NCI-H146 treated with DMSO at 0.1 percent for 48 hours (cell line): ENCODE measurements at regions not wholly inside any gene's neighbourhood (a gene's known extent, or its start where the extent isn't known, plus 50 kb on each side); places are given as distances from the start of the nearest gene placed in this dataset.
A peak's percentile ranks its signal among the peaks of the same experiment; 100 is the strongest.

Experiments
- DNase-seq: peaks from one replicate; lab custom pipeline; 2025; ENCODE audit not compliant: unreplicated experiment; lab: John Stamatoyannopoulos, UW

DNA sequence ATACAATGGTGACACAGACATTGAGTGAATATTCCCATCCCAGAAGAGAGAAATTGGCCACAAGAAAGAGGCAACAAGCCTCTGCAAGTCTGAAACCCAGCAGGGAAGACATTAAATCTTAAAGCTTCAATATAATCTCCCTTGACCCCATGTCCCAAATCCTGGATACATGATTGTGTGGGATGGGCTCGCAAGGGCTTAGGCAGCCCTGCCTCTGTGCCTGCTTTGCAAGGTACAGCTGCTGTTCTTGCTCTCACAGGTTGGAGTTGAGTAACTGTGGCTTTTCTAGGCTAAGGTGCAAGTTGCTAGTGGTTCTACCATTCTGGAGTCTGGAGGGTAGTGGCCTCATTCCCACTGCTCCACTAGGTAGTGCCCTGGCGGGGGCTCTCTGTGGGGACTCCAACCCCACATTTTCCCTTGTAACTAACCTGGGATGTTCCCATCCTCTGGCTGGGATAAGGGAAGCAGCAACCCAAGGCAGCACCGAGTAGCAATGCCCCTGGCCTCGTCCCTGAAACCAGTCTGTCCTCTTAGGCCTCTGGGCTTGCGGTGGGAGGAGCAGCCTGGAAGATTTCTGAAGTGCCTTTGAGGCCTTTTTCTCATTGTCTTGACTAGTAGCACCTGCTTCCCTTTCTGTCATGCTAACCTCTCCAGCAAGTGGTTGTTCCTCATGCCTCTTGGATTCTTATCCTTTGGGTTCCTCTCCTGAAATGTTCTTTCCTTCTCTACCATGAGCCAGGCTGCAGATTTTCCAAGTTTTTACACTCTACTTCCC, 90.0 kb downstream of the FAM174B start:
- no peak for DNase-seq

DNA sequence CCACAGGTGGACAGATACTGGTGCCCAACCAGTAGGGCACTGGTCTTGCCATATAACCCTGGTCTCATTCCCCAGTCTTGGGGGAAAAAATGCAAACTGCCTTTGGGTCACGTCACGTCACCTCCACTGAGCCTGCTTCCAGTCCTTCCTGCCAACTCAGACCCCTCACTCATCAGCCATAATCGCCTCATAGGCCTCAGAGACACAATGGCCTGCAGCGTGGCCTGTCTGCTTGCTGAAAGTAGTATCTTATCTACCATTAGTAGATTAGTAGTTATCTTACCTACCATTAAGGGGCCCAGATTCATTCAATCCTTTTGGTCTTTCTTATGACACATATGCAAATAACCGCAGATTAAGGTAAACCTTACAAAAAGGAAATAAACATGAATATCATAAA, 93.8 kb downstream of the FAM174B start:
- no peak for DNase-seq

- DNase-seq = no peak
Observed at GRCh38 chr15:92553317-92553716, 102.3 kb downstream of the FAM174B start.

GRCh38 chr15:92545996-92546395, 109.6 kb downstream of the FAM174B start:
- no peak for DNase-seq

DNA sequence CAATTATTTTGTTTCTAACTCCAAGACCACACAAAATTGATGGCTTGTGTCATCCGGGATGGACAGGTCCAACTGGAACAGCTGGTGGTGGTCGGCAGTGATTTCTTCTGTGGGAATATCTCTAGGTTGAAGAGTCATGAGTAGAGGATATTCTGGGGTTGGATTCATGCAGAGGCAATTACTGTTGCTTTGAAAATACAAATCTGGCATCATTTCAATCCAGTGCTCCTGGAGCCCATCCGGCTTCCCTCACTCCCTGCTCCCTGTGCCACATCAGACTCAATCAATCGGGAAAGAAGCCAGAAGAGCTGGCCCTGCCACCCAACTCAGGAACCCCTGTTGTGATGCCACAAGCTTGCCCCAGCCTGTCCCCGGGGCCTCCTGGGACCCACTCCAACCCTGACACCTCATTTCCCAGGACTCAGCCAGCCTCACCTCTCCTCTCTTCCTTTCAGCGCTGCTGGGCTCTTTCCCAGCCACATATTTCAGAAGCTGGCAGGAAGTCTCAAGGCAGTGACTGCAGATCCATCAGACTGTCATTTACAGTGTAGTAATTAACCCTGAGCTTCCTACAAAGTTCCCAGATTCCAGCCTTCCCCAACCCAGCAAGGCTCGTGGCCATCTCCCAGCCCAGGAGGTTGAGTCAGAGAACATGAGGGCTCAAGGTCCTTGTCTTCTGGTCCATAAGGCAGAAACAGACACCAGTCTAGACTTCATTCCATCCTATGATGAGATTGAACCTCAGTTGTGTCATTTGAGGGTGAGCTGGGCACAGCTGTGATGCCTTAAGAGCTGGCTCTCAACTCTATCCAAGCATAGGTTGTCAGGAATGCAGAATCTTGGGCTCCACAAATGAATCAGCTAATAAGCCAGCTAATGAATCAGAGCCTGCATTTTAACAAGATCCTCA, 114.0 kb downstream of the FAM174B start:
- DNase-seq = no peak

DNA sequence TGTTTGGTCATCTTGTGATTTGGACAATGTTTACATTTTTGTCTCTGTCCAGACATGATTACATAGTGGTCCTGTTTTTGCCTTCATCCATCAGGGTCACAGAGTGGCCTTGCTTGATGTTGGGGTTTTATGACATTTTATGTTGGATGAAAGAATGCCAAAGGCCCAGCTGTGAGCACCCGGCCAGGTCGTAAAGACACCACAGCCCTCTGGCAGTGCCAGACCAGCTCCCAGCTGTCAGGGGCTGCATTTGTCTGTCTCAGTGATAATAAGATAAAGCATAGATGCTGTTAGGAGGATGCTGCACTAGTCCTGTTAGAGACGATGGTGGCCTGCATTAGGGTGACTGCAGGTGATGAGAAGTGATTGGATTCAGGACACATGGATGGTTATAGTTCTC, 117.5 kb downstream of the FAM174B start:
- DNase-seq = no peak

DNA sequence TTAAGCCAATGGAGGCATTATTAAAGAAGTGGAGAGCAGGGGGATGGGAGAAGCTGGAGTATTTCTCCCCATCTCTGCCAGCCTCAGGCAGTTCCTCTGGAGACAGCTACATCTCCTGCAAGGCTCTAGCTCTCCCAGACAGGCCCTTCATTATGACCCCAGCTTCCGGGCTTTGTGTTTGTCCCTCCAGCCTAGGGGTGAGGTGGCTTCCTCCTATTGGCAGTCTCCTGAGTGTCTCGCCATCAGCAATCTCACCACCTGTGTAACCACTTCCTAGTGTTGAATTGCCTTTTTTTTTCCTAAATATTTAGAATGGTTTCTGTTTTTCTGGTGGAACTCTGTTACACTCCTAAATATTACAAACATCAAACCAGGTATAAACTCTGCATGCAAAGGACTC, 122.3 kb downstream of the FAM174B start:
- no peak for DNase-seq

GRCh38 chr15:92531406-92531805, 124.2 kb downstream of the FAM174B start:
- DNase-seq = no peak

DNA sequence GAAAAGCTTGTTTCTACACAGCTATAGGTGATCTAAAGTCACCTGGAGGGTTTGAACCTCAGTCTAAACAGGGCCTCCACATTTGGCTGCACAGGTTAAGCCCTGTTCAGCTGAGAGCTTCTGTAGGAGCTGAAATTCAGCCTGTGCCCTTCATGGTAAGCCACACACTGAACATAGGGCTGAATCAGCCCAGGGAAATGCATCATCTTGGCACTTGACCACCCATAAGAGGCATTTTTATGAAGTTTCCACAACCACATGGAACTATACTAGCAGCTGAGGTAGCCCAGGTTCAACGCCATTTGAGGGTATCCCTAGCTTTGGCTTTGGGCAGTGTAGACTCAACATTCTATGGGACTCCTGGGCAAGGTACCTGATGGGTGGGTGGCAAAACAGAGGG, 126.8 kb downstream of the FAM174B start:
- DNase-seq = no peak

GRCh38 chr15:92527197-92527596, 128.4 kb downstream of the FAM174B start:
- no peak for DNase-seq

DNA sequence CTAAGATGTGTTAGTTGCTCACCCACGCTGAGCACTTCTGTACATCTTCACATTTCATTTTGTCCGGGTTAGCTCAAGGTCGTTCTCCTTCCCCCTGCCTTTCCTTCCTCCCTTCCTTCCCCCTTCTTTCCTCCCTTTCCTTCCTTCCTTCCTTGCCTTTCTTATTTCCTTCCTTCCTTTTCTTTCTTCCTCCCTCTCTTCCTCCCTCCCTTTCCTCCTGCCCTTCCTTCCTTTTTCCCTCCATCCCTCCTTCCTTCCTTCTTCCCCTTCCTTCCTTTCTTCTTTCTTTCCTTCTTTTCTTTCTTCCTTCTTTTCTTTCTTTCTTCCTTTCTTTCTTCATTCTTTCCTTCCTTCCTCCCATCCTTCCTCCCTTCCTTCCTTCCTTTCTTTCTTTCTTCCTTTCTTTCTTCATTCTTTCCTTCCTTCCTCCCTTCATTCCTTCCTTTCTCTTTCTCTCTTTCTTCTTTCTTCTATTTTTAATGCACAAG, 129.8 kb downstream of the FAM174B start:
- DNase-seq = no peak

- no peak for DNase-seq
Observed at GRCh38 chr15:92524874-92525565, 130.6 kb downstream of the FAM174B start.

DNA sequence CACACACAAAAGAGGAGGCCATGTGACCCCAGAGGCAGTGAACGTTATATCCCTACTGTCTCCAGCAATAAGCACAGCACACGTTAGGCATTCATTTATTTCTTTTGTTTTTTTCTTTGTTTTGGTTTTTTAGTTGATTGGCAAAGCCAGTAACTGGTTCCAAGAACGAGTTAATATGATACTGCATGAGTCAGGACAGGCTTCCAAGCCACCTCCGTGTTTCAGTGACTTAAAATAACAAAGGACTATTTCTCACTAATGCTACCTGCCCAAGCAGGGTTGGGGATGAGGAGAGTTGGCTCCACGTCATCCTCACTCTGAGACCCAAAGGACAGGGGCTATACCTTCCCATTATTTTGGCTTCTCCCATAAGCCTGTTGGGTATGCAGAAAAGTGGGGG, 130.5 kb downstream of the ST8SIA2 start:
- no peak for DNase-seq

GRCh38 chr15:92523176-92523575, 129.5 kb downstream of the ST8SIA2 start:
- DNase-seq = no peak

DNA sequence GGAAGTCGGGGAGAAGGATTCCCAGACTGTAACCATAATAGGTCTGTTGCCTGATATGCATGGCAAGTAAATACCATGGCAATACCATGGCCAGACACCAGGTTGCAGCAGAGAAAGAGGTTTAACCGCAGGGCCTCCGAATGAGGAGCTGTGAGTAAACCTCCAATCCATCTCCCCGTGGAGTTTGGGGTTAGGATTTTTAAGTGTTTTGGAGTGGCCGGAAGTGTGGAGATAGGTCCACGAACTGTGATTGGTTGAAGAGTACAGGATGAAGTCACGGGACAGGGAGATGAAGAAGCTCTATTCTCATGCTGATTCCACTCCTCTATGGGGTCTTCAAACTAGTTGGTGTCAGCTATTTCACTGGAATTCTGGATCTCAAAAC, 127.9 kb downstream of the ST8SIA2 start:
- peak; percentile 10 for DNase-seq

DNA sequence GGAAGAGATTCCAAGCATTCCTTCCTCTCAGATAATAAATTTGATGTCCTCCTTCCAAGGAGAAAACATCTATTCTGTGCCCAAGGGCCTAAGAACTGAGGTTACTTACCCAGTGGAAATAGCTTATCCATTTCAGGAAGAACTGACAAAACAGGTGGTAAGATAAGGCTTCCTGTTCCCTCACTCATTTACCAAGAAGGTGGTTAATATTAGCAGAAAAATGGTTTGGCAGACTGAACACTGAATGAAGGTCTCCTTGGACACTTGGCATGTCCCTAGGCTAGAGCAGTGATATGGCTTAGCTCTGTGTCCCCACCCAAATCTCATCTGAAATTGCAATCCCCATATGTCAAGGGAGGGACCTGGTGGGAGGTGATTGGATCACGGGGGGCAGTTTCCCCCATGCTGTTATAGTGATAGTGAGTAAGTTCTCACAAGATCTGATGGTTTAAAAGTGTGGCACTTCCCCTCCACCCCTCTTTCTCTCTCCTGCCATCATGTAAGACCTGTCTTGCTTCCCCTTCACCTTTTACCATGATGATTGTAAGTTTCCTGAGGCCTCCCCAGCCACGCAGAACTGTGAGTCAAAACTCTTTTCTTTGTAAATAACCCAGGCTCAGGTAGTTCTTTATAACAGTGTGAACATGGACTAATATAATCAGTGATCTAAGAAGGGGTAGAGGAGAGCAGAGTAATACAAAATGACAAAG, 127.4 kb downstream of the ST8SIA2 start:
- no peak for DNase-seq

DNA sequence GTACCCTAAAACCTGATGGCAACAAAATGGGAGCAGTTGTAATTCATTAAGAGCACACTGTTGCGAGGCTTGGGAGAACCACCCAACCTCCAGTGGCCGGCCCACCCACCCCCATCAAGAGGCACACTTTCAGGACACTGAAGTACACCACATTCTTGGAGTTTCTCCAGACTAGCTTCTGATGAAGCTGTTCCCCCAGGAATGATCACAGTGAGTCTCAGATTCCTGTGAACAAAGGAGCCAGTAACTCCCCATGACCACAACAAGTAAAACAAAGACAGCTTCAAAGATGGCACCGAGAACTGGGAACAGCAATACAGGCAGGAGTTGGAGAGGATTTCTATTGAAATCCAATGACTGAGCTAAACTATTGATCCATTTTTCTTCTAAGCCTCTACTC, 126.0 kb downstream of the ST8SIA2 start:
- no peak for DNase-seq
